ENCODE measurements at regions not wholly inside any gene's neighbourhood (a gene's known extent, or its start where the extent isn't known, plus 50 kb on each side); places are given as distances from the start of the nearest gene placed in this dataset.

DNA sequence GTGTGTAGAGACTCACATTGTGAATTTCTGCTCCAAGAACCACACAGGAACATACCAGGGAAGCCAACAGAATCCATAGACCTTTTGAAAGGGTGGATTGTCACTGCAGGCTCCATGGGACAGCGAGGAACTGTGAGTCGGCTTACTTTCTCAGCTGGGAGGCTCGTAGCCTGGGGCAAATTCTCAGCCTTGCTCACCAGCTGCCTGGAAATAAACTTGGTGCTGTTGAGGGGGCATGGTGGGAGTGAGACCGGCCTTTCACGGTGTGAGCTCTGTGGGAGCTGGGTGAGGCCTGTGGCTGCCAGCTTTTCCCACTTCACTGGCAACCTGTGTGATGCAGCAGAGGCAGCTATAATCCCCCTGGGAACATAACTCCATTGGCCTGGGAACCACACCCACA, 146.6 kb upstream of the P2RY1 start:
- TF ChIP-seq, protein P1, sequence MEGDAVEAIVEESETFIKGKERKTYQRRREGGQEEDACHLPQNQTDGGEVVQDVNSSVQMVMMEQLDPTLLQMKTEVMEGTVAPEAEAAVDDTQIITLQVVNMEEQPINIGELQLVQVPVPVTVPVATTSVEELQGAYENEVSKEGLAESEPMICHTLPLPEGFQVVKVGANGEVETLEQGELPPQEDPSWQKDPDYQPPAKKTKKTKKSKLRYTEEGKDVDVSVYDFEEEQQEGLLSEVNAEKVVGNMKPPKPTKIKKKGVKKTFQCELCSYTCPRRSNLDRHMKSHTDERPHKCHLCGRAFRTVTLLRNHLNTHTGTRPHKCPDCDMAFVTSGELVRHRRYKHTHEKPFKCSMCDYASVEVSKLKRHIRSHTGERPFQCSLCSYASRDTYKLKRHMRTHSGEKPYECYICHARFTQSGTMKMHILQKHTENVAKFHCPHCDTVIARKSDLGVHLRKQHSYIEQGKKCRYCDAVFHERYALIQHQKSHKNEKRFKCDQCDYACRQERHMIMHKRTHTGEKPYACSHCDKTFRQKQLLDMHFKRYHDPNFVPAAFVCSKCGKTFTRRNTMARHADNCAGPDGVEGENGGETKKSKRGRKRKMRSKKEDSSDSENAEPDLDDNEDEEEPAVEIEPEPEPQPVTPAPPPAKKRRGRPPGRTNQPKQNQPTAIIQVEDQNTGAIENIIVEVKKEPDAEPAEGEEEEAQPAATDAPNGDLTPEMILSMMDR (IDR thresholded peaks at IDR 0.05; ENCODE audit: low read depth, low read length), result no peak
- TF ChIP-seq MYC (IDR thresholded peaks at IDR 0.05; ENCODE audit: low read depth, low read length) (no peak), POLR2A (IDR thresholded peaks at IDR 0.05; ENCODE audit: extremely low read depth, insufficient read length) (no peak)
- TF ChIP-seq, protein P2, sequence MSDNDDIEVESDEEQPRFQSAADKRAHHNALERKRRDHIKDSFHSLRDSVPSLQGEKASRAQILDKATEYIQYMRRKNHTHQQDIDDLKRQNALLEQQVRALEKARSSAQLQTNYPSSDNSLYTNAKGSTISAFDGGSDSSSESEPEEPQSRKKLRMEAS (IDR thresholded peaks at IDR 0.05; ENCODE audit: low read depth, low read length), result no peak

All from NB4 (cell line).